ENCODE measurements at regions not wholly inside any gene's neighbourhood (a gene's known extent, or its start where the extent isn't known, plus 50 kb on each side); places are given as distances from the start of the nearest gene placed in this dataset.

DNA sequence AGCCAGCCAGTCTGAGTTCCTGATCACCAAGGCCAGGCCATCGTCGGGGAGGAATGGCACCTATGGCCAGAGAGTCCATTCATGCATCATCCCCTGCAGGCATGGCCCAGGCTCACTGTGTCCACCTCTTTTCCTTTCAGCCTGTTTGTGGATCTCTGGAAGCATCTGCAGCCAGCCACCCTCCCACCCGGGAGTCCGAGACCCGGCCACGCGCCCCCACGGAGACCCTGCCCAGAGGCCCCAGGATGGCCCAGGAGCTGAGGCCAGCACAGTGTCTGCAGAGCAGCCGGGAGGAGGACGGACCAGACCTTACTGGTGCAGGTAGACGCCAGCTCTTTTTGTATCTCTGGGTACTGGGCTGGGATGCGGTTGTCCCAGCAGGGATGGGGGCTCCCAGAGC, 245.1 kb upstream of the CIBAR2 start:
- Mint-ChIP-seq H3K27me3 (ENCODE audit: low read depth, unreplicated experiment) (peaks cover 4% of the 10 kb centered on the region), H3K36me3 (ENCODE audit: low read depth, unreplicated experiment) (peaks cover 10% of the 10 kb centered on the region), H3K4me1 (ENCODE audit: low read depth, unreplicated experiment) (peaks cover 8% of the 10 kb centered on the region), H3K4me3 (ENCODE audit: unreplicated experiment) (no peak overlapping the region), H3K27ac (ENCODE audit: unreplicated experiment) (no peak overlapping the region), H3K9me3 (ENCODE audit: unreplicated experiment) (peaks cover 5% of the 10 kb centered on the region)
- no peak for FAIRE-seq
- Histone ChIP-seq H3K9me3 (ENCODE audit: insufficient read depth, low read depth, low read length) (peaks cover 6% of the 10 kb centered on the region), H3K36me3 (ENCODE audit: insufficient read depth, low read length) (no peaks in the 10 kb centered on the region), H3K4me2 (ENCODE audit: low read length) (no peak overlapping the region), H3K4me3 (ENCODE audit: insufficient read depth, low read depth, low read length) (no peak overlapping the region), H4K20me1 (ENCODE audit: insufficient read depth, low read length) (peaks cover 75% of the 10 kb centered on the region), H3K79me2 (ENCODE audit: insufficient read depth, low read length) (no peaks in the 10 kb centered on the region), H3K27me3 (ENCODE audit: insufficient read depth, low read length) (no peaks in the 10 kb centered on the region), H3K9ac (ENCODE audit: low read length) (no peak overlapping the region), H3K27ac (ENCODE audit: low read depth, low read length) (no peak overlapping the region), H3K4me1 (ENCODE audit: insufficient read depth, low read length) (peaks cover 25% of the 10 kb centered on the region), H2AFZ (ENCODE audit: low read depth, low read length) (no peak overlapping the region)
- TF ChIP-seq, protein P1, sequence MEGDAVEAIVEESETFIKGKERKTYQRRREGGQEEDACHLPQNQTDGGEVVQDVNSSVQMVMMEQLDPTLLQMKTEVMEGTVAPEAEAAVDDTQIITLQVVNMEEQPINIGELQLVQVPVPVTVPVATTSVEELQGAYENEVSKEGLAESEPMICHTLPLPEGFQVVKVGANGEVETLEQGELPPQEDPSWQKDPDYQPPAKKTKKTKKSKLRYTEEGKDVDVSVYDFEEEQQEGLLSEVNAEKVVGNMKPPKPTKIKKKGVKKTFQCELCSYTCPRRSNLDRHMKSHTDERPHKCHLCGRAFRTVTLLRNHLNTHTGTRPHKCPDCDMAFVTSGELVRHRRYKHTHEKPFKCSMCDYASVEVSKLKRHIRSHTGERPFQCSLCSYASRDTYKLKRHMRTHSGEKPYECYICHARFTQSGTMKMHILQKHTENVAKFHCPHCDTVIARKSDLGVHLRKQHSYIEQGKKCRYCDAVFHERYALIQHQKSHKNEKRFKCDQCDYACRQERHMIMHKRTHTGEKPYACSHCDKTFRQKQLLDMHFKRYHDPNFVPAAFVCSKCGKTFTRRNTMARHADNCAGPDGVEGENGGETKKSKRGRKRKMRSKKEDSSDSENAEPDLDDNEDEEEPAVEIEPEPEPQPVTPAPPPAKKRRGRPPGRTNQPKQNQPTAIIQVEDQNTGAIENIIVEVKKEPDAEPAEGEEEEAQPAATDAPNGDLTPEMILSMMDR (IDR thresholded peaks at IDR 0.05; ENCODE audit: insufficient read depth, low read depth, low read length), result no peak
- no peak for TF ChIP-seq EZH2 (IDR thresholded peaks at IDR 0.05; ENCODE audit: insufficient read depth, low read length)
- no peak for DNase-seq (ENCODE audit: low read depth)

DNA sequence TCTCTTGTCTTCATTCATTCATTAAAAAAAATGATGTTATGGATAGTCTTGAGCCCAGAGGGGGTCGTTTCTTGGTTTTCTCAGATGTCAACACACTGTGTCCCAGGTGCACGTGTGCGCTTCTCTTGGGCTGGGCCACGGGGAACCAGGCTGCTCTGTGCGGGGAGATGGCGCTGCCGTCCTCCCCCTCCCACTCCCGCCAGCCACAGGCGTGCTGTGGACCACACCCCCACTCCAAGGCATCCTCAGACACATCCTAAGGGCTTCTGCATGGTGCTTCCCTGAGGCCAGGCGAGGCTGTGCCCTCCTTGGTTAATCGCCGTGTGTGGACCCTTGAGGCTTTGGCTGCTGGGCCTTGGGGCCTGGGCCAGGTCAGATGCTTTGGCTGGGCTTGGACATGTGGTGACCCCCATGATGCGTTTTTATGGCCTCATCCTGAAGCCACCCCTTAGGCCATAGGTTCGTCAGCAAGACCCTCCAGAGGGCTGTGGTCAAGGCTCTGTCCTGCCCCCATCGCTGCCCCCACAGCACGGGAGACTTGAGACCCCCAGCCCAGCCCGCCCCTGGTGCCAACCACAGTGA, 245.7 kb upstream of the CIBAR2 start:
- FAIRE-seq (no peak), DNase-seq (ENCODE audit: low read depth) (no peak)
- Mint-ChIP-seq H3K27ac (ENCODE audit: unreplicated experiment) (no peak overlapping the region), H3K9me3 (ENCODE audit: unreplicated experiment) (peaks cover 3% of the 10 kb centered on the region), H3K36me3 (ENCODE audit: low read depth, unreplicated experiment) (peaks cover 9% of the 10 kb centered on the region), H3K4me3 (ENCODE audit: unreplicated experiment) (no peak overlapping the region), H3K27me3 (ENCODE audit: low read depth, unreplicated experiment) (peaks cover 4% of the 10 kb centered on the region), H3K4me1 (ENCODE audit: low read depth, unreplicated experiment) (peaks cover 8% of the 10 kb centered on the region)
- no peaks in the 10 kb centered on the region for H3K36me3 ChIP-seq (ENCODE audit: insufficient read depth, low read length)
- H3K79me2 ChIP-seq (ENCODE audit: insufficient read depth, low read length), result no peaks in the 10 kb centered on the region
- TF ChIP-seq, protein P1 (IDR thresholded peaks at IDR 0.05; ENCODE audit: insufficient read depth, low read depth, low read length), result no peak
- H3K27me3 ChIP-seq (ENCODE audit: insufficient read depth, low read length), result no peaks in the 10 kb centered on the region
- H3K4me2 ChIP-seq (ENCODE audit: low read length), result no peak overlapping the region
- H3K27ac ChIP-seq (ENCODE audit: low read depth, low read length), result no peak overlapping the region
- no peak overlapping the region for H2AFZ ChIP-seq (ENCODE audit: low read depth, low read length)
- peaks cover 71% of the 10 kb centered on the region for H4K20me1 ChIP-seq (ENCODE audit: insufficient read depth, low read length)
- H3K9ac ChIP-seq (ENCODE audit: low read length), result no peak overlapping the region
- peaks cover 2% of the 10 kb centered on the region for H3K9me3 ChIP-seq (ENCODE audit: insufficient read depth, low read depth, low read length)
- H3K4me1 ChIP-seq (ENCODE audit: insufficient read depth, low read length), result peaks cover 25% of the 10 kb centered on the region
- no peak overlapping the region for H3K4me3 ChIP-seq (ENCODE audit: insufficient read depth, low read depth, low read length)

DNA sequence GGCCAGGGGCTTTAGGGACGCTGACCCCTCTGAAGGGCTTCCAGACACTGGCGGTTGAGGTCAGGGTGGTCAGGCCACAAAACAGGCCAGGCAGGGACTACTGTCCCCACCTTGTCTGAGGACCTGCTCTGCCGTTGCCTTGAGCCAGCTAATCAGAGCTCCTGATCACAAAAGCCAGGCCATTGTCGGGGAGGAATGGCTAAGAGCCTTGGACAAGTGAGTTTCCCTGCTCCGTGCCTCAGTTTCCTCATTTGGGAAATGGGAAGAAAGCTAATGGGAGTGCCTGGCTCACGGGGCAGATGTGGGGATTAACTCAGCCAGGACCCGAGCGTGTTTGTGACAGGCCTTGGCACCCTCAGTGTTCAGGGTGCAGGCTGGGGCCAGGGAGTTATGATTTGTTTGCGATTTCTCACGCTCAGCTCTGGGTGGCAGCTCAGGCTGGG, 246.5 kb upstream of the CIBAR2 start:
- peaks cover under 1% of the 10 kb centered on the region for H3K9me3 Mint-ChIP-seq (ENCODE audit: unreplicated experiment)
- H3K27ac Mint-ChIP-seq (ENCODE audit: unreplicated experiment), result no peak overlapping the region
- H3K9ac ChIP-seq (ENCODE audit: low read length), result no peak overlapping the region
- H3K27me3 Mint-ChIP-seq (ENCODE audit: low read depth, unreplicated experiment), result peaks cover 4% of the 10 kb centered on the region
- peaks cover 7% of the 10 kb centered on the region for H3K36me3 Mint-ChIP-seq (ENCODE audit: low read depth, unreplicated experiment)
- no peak overlapping the region for H3K4me3 ChIP-seq (ENCODE audit: insufficient read depth, low read depth, low read length)
- TF ChIP-seq, protein P1 (IDR thresholded peaks at IDR 0.05; ENCODE audit: insufficient read depth, low read depth, low read length), result no peak
- no peak for TF ChIP-seq EZH2 (IDR thresholded peaks at IDR 0.05; ENCODE audit: insufficient read depth, low read length)
- H3K27ac ChIP-seq (ENCODE audit: low read depth, low read length), result no peak overlapping the region
- no peaks in the 10 kb centered on the region for H3K79me2 ChIP-seq (ENCODE audit: insufficient read depth, low read length)
- no peaks in the 10 kb centered on the region for H3K27me3 ChIP-seq (ENCODE audit: insufficient read depth, low read length)
- FAIRE-seq, result no peak
- DNase-seq (ENCODE audit: low read depth), result no peak
- no peak overlapping the region for H3K4me3 Mint-ChIP-seq (ENCODE audit: unreplicated experiment)
- H3K36me3 ChIP-seq (ENCODE audit: insufficient read depth, low read length), result no peaks in the 10 kb centered on the region
- H4K20me1 ChIP-seq (ENCODE audit: insufficient read depth, low read length), result peaks cover 70% of the 10 kb centered on the region
- peaks cover 30% of the 10 kb centered on the region for H3K4me1 ChIP-seq (ENCODE audit: insufficient read depth, low read length)
- no peak overlapping the region for H3K4me2 ChIP-seq (ENCODE audit: low read length)
- H3K4me1 Mint-ChIP-seq (ENCODE audit: low read depth, unreplicated experiment), result peaks cover 8% of the 10 kb centered on the region
- H2AFZ ChIP-seq (ENCODE audit: low read depth, low read length), result no peak overlapping the region
- no peaks in the 10 kb centered on the region for H3K9me3 ChIP-seq (ENCODE audit: insufficient read depth, low read depth, low read length)
